AG20443 (cell line): ENCODE measurements at regions not wholly inside any gene's neighbourhood (a gene's known extent, or its start where the extent isn't known, plus 50 kb on each side); places are given as distances from the start of the nearest gene placed in this dataset.

Source experiments
- DNase-seq: peaks from one replicate; pipeline ENCODE4 v3.0.0; 2012; ENCODE audit warnings: low spot score, mixed read lengths

DNA sequence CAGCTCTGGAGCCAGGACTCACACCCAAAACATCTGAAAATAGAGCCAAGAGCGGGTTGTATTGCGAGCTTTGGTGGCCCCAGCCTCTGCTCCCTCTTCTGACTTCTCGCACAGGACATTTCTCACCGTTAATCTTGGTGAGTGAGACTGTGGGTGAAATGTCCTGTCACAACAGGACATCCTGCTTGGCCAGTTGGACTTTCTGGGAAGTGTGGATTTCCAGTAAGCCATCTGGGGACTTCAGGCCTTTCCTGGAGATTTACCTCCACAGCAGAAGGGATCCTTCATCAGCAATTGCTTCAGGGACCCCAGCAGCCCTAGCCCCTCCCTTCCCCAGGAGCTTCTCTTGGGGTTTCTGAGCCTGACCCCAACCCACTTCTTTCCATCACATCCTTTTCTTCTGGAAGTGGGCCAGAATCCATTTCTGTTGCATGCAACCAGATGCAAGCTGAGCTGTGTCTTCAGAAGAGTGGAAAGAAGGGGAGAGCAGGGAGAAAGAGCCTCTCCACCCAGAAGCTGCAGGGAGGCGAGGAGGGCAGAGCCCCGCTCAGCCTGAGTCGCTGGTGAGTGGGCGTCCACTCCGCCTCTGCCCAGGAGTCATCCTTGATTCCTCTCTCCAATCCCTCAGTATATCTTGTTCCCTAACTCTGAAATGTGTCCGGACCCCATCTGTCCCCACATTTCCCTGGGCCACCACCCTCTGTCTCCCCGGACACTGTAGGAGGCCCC is 50.3 kb upstream of the GADD45G start:
- no peak for DNase-seq

- DNase-seq = no peak
Measured at GRCh38 chr9:89553451-89554010, 51.3 kb upstream of the GADD45G start.

DNA sequence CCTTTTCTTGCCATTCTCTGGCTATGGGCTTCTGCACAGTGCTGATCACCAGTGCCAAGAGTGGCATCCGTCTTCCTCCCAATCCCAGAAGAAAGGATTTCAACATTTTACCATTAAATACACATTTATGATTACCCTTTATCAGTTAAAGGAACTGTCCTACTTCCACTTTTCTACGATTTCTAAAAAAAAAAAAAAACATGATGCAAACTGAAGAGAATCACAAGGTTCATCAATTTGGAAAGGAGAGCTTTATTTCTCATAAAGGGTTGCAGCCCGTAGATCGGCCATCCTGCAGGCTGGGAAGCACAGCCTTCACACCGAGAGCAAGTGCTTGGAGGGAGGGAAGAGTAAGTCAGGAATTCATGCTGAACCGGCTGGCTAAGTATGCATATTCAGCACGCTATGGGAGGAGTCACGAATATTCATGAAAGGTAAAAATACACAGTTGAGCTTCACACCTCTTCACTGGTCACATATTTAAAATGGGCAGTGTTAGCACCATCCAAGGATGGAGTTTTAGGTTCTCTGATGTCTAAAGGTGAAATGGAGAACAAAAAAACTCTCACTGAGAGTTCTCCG is 52.5 kb upstream of the SEMA4D start:
- DNase-seq = no peak

- peak; percentile 93 for DNase-seq
Measured at GRCh38 chr9:89549031-89549644, 51.2 kb upstream of the SEMA4D start.

DNA sequence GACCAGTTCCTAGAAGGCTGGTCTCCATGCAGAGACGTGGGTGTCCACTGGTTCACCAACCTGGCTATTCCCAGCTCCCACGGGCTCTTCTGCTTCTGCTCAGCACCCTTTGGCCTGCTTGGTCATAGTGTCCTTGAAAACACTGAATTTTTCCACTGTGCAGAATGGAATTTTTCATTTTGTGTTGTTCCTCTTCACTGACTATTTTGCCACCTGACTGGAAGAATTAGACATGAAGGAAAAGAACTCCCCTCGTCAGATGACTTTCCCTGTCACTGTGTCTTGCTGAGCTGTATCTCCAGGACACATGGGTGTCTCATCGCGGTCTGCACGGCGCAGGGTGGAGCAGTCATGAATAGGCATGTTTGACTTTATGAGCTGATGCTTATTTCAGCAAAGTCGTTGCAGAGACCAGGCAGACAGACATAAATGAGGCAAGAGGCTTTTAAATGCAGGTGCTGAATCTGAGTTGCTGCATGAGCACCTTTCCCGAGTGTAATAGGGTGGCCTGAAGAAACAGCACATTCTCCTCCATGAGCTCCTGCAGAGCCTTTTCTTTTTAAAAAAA is 50.2 kb upstream of the SEMA4D start:
- DNase-seq = no peak
